Dedifferentiated amniotic fluid mesenchymal stem cell (primary cell): ENCODE measurements at regions not wholly inside any gene's neighbourhood (a gene's known extent, or its start where the extent isn't known, plus 50 kb on each side); places are given as distances from the start of the nearest gene placed in this dataset.
"Not testable (repeated sequence)": the region's sequence is repeated elsewhere in the genome, so short reads cannot be mapped to it uniquely, and the experiment has no call there.

Experiments used
- DNase-seq: peaks from one replicate; pipeline ENCODE4 v3.0.0-alpha.2; 2016; ENCODE audit errors: extremely low spot score

GRCh38 chr3:147669077-147669476 lies 259.9 kb downstream of the ZIC1 start:
- DNase-seq: no peak

- DNase-seq: no peak
Measured at GRCh38 chr3:147672035-147672434, 262.9 kb downstream of the ZIC1 start.

- DNase-seq: no peak
Measured at GRCh38 chr3:147672436-147672835, 263.3 kb downstream of the ZIC1 start.

GRCh38 chr3:147675761-147676160 lies 266.6 kb downstream of the ZIC1 start:
- DNase-seq: no peak

GRCh38 chr3:147680837-147681483 lies 271.8 kb downstream of the ZIC1 start:
- DNase-seq: no peak

- DNase-seq: no peak
Measured at GRCh38 chr3:147688868-147689267, 279.7 kb downstream of the ZIC1 start.

- DNase-seq: peak; percentile 44
Measured at GRCh38 chr3:147699175-147699838, 290.1 kb downstream of the ZIC1 start.

GRCh38 chr3:147701195-147701594 lies 292.0 kb downstream of the ZIC1 start:
- no peak for DNase-seq

GRCh38 chr3:147702509-147702908 lies 293.3 kb downstream of the ZIC1 start:
- DNase-seq: no peak

- no peak for DNase-seq
Measured at GRCh38 chr3:147705651-147706051, 296.5 kb downstream of the ZIC1 start.

- DNase-seq: not testable (repeated sequence)
Measured at GRCh38 chr3:147710753-147711152, 301.6 kb downstream of the ZIC1 start.

GRCh38 chr3:147712357-147712756 lies 303.2 kb downstream of the ZIC1 start:
- no peak for DNase-seq

GRCh38 chr3:147712758-147713157 lies 303.6 kb downstream of the ZIC1 start:
- DNase-seq: not testable (repeated sequence)

- DNase-seq: no peak
Measured at GRCh38 chr3:147713234-147714133, 304.3 kb downstream of the ZIC1 start.

GRCh38 chr3:147729641-147730040 lies 320.5 kb downstream of the ZIC1 start:
- no peak for DNase-seq

GRCh38 chr3:147730284-147730683 lies 321.1 kb downstream of the ZIC1 start:
- DNase-seq: no peak

GRCh38 chr3:147733217-147733616 lies 324.1 kb downstream of the ZIC1 start:
- DNase-seq: no peak

- no peak for DNase-seq
Measured at GRCh38 chr3:147735616-147736015, 326.5 kb downstream of the ZIC1 start.

GRCh38 chr3:147736226-147736625 lies 327.1 kb downstream of the ZIC1 start:
- DNase-seq: no peak

- no peak for DNase-seq
Measured at GRCh38 chr3:147737376-147737775, 328.2 kb downstream of the ZIC1 start.

GRCh38 chr3:147740928-147741327 lies 331.8 kb downstream of the ZIC1 start:
- no peak for DNase-seq

GRCh38 chr3:147744967-147745366 lies 335.8 kb downstream of the ZIC1 start:
- no peak for DNase-seq

GRCh38 chr3:147755310-147755709 lies 346.1 kb downstream of the ZIC1 start:
- no peak for DNase-seq
